D341Med (cell line): ENCODE measurements at regions not wholly inside any gene's neighbourhood (a gene's known extent, or its start where the extent isn't known, plus 50 kb on each side); places are given as distances from the start of the nearest gene placed in this dataset.
"Not testable (repeated sequence)": the region's sequence is repeated elsewhere in the genome, so short reads cannot be mapped to it uniquely, and the experiment has no call there.

Experiments used
- DNase-seq: peaks from one replicate; pipeline ENCODE4 v3.0.0; 2012; ENCODE audit warnings: low spot score

DNA sequence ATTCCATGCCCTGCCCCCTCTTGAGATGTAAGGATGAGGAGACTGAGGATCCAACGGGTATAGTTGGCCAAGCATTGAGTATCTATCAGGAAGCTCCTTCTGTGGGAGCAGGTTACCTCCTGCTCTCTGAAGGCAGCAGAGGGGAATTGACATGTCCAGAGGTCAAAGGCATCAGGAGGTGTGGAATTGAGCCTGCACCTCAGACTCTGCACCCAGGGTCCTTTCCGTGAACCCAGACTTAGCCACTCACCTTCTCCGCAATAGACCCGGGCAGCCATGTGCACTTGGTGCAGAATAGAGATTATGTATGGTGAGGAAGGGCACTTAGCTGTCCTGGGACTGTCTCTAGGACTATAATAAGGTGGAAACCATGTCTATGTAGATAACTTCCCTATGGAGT, 399.0 kb upstream of the TPM1 start:
- DNase-seq: no peak

DNA sequence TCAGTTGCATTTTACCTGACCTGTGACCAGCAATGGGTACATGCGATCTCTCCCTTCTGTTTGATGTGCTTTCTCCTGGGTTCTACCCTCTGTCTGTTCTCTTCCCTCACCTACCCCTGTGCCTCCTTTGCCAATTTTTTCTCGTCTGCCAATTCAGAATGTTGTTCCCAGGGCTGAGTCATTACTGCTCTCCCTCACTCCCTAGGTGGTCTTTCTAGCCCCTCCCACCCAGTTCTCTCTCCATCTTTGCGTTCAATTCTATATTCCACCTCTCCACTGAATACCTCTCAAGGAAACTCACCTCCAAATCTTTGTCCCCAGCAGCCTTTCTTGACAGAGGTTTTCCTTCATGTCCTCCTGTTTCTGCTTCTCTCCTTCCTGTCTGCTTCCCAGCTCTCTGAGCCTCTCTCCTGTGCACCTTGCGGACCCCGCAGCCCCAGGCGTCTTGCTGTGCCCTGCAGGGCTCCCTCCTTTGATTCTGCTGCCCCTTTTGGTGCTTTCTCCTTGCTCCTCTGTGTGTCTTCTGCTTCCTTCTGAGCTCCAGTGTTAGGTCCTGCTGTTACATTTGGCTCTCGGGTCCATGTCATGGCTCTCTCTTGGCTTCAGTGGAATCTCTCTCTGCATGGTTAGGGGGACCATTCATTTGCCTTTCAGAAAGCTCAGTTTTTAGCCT, 398.2 kb upstream of the TPM1 start:
- no peak for DNase-seq

- DNase-seq: no peak
Measured at GRCh38 chr15:62644889-62645742, 397.4 kb upstream of the TPM1 start.

- no peak for DNase-seq
Measured at GRCh38 chr15:62647202-62647842, 395.2 kb upstream of the TPM1 start.

DNA sequence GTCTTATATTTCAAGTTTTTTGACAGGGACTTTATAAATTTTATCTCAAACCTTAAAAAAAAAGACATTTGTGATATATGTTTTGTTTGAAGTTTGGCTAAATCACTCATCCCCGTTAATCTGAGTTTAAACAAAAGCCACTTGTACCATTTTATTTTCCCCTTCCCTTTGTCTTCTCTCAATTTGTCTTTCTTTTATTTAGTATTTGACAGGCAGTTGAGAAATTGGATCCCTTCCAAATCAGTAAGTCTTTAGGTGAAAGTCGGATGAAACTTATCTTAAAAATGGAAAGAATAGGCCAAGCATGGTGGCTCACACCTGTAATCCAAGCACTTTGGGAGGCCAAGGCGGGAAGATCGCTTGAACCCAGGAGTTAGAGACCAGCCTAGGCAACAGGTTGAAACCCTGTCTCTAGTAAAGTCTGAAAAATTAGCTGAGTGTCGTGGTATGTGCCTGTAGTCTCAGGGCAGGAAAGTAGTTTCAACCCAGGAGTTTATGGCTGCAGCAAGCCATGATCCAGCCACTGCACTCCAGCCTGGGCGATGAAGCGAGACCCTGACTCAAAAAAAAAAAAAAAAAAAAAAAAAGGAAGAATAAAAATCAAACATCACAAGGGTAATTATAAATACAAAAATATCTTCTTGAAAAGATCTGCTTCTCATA, 394.6 kb upstream of the TPM1 start:
- no peak for DNase-seq

GRCh38 chr15:62648954-62649353, 393.6 kb upstream of the TPM1 start:
- DNase-seq: no peak

- no peak for DNase-seq
Measured at GRCh38 chr15:62649793-62650420, 392.6 kb upstream of the TPM1 start.

GRCh38 chr15:62653122-62653521, 389.4 kb upstream of the TPM1 start:
- DNase-seq: no peak

- no peak for DNase-seq
Measured at GRCh38 chr15:62656071-62656470, 386.5 kb upstream of the TPM1 start.

DNA sequence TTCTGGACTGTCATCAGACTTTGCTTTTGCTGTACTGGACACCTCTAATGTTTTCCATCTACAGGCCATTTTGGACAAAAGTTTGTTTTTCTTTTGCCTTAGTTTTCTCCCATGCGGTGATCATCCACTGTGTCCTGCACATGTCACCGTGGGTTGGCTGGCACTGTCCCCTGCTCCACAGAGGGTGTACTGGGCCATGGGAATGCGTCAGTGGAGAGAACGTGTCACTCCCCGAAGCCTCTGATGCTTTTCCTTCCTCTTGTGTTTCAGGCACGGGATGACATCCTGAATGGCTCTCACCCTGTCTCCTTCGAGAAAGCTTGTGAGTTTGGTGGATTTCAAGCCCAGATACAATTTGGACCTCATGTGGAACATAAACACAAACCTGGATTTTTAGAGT, 385.0 kb upstream of the TPM1 start:
- not testable (repeated sequence) for DNase-seq

- DNase-seq: no peak
Measured at GRCh38 chr15:62658498-62658897, 384.0 kb upstream of the TPM1 start.

DNA sequence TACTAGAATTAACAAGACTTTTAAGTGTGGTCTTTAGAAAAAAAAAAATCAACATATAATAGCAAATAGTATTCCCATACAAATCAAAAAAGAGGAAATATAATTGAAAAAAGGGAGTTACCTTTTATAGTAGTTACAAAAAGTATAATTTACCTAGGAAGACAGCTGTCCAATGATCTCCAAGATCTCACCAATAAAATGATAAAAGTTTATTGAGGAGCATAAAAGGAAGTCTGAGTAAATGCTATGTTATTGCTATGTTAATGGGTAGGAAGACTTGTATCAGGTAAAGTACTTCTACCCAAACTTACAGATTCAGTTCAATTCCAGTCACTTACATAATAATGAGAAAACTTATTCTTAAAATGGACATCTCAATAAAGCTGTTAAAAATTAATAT, 379.0 kb upstream of the TPM1 start:
- no peak for DNase-seq

GRCh38 chr15:62665449-62665848, 377.1 kb upstream of the TPM1 start:
- no peak for DNase-seq

- no peak for DNase-seq
Measured at GRCh38 chr15:62666046-62666445, 376.5 kb upstream of the TPM1 start.

- no peak for DNase-seq
Measured at GRCh38 chr15:62672268-62672667, 370.3 kb upstream of the TPM1 start.

- DNase-seq: no peak
Measured at GRCh38 chr15:62676891-62677290, 365.7 kb upstream of the TPM1 start.

DNA sequence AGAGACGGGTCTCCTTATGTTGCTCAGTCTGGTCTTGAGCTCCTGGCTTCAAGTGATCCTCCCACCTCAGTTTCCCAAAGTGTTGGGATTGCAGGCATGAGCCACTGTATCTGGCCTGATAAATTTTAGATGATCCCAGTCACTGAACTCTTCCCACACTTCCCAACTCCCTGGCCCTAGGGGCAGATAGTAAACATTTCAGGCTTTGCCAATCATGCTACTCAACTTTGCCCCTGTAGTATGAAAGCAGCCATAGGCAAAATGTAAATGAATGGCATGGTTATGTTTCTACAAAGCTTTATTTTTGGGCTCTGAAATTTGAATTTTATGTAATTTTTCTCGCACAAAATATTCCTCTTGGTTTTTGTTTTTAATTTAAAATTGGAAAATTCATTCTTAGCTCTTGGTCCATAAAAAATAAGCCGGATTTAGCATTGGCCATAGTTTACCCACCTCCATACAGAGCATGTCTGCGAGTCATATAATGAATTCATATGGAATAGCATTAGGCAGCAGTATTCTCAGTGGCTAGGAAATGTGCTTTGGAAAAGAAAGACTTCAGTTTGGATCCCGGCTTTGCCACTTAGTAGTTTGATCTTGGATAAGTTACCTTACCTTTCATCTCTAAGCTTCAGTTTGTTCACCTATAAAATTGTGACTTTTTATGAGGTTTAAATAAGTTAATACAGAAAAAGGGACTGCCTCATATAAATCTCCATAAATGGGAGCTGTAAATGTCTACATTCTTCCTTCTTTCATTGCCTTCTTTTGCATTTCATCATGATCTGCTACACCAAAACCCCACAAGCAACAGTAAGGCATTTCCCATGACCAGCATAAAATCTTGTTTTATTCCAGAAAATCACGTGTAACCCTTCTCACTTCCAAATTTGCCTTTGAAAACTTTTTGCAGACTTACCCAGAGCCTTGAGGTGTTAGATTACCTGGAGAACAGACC, 360.3 kb upstream of the TPM1 start:
- DNase-seq: no peak

DNA sequence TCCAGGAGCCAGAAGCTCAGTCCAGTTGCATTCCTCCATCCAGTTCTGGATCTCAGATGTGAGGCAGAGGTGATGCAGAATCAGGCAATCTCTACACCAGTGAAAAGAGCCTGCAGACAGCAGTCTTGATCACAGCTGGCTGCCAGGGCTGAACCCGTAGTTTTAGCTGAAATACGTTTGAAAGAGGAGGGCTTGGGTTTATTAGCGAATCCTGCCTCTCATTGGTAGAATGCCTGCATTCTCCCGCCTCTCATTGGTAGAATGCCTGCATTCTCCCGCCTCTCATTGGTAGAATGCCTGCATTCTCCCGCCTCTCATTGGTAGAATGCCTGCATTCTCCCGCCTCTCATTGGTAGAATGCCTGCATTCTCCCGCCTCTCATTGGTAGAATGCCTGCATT, 359.4 kb upstream of the TPM1 start:
- not testable (repeated sequence) for DNase-seq

DNA sequence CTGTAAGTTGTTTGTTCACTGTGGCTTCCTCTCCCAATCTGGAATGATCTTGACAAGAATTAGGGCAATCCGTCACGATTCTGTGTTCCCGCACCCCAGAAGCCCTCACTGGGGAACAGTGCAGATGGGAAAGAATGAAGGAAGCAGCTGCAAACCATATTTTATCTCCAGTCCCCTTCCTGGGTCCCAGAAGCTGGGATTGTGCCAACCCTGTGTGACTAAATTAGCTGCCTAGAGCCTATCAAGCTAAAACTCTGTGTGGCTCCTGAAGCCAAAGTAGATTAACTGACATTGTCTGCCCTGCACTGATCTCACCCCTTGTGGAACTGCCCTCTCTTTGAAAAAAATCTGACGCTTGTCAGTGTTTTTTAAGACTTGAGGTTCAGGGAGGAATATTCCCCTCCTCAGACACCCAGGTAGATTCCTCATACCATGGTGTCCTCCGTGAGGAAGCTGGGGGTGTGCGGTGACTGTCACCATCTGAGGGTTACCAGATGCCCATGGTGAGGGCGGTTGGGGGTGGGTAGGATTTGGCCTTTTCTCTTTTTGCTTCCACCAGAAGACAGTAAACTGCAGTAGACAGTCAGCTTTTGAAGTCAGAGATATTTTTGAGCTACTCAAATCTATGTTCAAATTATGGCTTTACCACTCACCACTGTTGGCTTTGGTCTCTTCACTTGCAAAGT, 358.3 kb upstream of the TPM1 start:
- DNase-seq: no peak

DNA sequence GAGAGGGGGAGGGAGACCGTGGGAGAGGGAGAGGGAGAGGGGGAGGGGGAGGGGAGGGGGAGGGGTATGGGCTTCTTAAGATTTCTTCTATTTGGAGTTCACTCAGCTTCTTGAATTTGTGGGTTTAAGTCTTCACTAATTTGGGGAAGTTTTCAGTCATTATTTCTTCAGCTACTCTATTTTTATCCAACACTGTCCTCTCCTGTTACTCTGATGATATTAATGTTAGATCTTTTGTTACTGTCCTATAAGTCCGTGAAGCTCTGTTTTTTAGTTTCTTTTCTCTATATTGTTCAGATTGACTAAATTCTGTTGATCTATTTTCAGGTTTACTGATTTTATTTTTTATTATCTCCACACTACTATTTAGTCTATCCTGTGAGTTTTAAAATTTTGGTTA, 351.5 kb upstream of the TPM1 start:
- no peak for DNase-seq
